SW 1271 (cell line): ENCODE measurements at regions not wholly inside any gene's neighbourhood (a gene's known extent, or its start where the extent isn't known, plus 50 kb on each side); places are given as distances from the start of the nearest gene placed in this dataset.
"Not testable (repeated sequence)": the region's sequence is repeated elsewhere in the genome, so short reads cannot be mapped to it uniquely, and the experiment has no call there.

Experiments used
- DNase-seq, 2 experiments: peaks; one replicate each; lab custom pipeline; 2025; lab: John Stamatoyannopoulos, UW

DNA sequence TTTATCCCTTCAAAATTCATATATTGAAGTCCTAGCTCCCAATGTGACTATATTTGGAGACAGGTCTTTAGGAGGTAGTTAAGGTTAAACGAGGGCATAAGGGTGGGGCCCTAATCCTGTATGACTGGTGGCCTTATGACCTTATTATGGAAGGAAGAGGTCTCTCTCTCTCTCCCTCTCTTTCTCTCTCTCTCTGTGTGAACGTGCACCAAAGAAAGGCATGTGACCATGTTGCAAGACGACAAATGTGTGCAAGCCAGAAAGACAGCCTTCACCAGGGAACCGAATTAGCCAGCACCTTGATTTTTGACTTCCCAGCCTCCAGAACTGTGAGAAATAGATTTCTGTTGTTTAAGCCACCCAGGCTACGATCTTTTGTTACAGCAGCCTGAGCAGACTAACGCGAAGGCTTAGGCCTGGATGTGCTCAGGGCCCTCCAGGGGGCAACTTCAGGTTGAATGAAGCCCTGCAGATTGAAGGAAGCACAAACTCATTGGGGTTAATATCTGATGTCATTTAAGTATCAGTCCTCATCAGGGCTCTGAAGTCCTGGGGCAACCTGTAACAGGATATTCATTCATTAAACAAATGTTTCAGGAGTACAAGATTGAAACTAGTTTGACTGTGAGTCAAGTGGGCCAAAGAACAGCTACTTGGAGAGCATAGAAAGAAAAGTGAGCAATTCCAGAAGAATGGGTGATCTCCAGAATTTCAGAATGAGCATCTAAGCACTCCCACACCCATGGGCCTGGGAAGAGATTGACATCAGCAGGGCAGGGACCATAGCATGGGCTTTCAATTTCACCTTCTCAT is 157.4 kb upstream of the TNFAIP3 start:
- no peak for DNase-seq

DNA sequence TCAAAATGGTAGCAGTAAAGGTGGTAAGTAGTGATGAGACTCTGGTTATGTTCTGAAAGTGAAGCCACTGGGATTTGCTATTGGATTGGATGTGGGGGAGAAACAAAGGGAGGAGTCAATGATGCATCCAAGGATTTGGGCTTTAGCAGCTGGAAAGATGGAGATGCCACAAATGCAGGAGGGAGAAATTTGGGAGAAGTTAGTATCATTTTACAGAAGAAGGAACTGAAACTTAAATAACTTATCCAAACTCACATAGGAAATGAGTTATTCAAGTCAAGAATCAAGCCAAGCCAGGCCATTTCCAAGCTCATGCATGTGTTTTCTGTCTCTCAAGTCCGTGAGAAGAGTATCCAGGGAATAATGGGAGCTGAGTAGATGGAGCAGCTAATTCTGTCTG is 155.1 kb upstream of the TNFAIP3 start:
- no peak for DNase-seq

DNA sequence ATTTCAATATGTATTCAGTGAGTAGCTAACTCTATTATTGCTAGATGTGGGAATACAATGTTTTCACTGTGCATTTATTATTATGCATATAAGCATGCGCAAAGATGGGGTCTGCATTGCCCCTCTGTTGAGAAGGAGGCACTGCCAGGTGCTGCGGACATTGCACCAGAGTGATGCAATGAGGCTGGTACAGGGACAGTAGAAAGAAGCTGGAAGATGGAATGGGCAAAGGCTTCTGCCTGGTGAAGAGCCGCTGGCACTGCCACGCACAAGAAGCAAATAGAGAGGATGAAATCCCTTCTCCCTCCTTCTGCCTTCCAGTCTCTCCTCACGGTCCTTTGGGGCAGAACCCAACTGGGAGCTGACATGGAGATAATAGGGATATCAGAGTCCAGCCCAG is 154.5 kb upstream of the TNFAIP3 start:
- DNase-seq, result no peak

DNA sequence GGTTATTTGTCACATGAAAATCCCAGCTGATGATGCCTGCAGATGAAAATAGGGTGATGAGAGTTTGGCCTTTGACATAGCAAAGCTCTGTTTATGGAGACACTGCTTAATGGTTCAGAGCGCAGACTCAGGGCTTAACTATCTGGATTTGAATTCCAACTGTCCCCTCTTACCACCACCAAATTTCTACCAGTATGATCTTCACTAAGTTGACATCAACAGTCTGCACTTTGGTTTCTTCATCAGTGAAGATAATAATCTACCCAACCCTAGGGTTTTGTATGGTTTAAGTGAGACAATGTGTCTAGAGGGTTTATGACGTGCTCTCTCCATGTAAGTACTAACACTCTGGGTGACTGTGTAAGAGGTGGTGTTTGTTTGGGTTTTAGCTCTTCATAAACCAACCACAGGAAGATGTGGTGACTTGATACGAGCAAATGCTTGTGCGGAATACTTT is 151.4 kb upstream of the TNFAIP3 start:
- DNase-seq, result no peak

DNA sequence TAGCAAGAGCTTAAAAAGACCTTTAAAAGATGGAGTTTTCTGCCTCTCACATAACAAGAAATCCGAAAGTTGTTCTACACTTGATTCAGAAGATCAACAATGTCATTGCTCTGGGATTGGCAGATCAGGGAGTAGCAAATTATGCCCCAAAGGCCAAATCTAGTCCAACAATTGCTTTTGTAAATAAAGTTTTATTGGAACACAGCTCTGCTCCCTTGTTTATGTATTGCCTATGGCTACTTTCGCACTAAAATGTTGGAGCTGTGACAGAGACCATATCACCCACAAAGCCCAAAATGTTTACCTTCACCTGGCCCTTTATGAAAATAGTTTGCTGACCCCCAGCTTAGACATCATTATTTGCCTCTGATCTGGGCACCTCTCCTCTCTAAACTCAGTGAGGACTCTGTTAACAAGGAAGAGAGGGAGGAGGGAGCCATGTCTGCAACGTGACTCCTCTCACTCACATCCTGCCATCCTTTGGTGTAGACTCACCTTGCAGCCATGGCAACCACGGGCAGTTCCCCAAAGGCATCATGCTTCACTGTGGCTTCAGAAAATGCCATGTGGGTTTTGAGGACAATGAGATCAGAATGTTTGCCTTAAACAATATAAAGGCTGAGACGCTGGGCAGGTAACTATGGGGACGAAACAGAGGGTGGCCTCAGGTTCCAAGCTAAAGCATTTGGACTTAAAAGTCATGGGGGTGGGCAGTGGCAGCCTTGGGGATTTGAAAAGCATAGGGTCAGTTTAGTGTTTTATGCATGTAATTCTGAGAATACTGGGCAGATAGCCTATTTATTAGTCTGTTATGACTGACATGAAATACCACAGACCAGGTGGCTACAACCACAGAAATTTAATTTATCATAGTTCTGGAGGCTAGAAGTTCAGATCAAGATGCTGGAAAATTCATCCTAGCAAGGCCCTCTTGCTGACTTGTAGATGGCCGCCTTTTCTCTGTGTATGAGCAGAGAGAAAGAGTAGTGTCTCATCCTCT is 149.7 kb upstream of the TNFAIP3 start:
- no peak for DNase-seq

DNA sequence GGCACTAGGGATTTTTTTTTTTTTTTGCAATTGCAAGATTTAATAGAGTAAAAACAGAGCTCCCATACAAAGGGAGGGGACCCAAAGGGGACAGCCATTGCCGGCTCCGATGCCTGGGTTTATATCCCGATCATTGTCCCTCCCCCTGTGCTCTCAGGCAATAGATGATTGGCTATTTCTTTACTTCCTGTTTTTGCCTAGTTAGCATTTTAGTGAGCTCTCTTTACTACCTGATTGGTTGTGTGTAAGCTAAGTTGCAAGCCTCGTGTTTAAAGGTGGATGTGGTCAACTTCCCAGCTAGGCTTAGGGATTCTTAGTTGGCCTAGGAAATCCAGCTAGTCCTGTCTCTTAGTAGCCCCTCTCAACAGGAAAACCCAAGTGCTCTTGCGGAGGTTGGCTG is 148.2 kb upstream of the TNFAIP3 start:
- not testable (repeated sequence) for DNase-seq

DNA sequence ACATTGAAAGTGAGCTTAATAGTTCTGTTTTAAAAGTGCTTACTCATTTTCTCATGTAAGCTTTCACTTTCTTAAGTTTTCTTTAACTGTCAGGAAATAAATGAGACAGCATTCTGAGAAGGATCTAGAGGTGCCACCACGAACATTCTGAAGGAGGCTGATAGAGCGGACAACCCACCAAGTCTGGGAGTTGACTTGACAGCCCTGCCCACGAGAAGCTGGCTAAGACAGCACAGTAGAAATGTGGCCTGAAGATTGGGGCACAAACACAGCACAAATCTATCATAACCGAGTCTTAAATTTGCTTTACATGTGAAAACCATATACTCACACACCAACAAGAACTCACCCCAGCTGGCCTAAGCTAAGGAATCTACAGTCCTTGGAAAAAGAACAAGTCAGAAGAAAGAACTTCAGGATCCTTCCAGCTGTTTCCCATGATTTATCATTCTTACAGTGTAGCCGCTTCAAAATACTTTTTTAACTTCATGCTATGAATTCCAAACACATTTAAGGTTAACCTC is 144.2 kb upstream of the TNFAIP3 start:
- no peak for DNase-seq

DNA sequence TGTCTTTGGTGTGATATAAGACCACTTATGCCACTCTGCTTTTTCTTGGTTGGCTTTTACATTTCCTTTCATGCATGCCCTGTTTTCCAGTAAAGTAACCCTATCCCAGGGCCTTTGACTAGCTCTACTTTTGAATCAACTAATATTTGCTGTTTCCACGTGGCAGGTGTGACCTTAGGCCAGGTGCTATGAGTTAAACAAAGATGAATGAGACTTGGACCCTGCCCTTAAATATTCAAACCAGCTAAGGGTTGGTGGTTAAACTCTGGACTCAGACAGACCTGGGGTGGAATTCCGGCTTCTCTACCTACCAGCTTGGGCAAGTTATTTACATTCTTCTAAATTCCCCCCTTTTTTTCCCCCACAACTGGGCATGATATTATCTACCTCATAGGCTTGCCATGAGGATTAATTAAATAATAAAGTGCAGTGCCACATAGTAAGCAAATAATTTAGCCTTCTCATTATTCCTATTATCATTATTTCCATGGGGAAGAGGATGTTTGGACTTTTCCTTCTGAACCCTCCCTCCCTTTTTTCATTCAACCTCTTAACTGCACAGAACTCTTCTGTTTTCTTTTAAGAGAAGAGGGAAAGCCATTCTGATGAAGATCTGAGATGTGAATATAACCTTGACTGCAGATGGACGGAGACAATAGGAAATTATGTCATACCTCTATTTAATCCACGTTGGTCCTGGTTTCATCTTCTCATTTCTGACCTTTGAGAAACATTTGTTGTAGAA is 143.6 kb upstream of the TNFAIP3 start:
- no peak for DNase-seq

DNA sequence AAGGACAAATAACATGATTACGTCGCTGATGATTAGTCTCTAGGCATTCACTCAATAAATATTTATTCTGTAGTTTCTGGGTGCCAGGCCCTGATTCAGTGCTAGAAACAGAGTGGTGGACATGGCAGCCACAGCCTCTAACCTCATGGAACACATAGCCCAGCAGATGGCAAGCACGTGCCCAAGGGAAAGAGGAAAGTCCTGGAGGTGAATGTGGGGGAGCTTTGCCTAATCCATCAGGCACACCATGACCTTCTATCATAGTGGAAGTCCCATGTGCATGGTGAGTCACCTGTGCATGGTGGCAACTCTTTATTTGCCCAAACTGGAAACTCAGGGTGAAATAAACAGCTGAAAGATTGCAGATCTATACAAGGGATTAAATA is 143.0 kb upstream of the TNFAIP3 start:
- no peak for DNase-seq

DNA sequence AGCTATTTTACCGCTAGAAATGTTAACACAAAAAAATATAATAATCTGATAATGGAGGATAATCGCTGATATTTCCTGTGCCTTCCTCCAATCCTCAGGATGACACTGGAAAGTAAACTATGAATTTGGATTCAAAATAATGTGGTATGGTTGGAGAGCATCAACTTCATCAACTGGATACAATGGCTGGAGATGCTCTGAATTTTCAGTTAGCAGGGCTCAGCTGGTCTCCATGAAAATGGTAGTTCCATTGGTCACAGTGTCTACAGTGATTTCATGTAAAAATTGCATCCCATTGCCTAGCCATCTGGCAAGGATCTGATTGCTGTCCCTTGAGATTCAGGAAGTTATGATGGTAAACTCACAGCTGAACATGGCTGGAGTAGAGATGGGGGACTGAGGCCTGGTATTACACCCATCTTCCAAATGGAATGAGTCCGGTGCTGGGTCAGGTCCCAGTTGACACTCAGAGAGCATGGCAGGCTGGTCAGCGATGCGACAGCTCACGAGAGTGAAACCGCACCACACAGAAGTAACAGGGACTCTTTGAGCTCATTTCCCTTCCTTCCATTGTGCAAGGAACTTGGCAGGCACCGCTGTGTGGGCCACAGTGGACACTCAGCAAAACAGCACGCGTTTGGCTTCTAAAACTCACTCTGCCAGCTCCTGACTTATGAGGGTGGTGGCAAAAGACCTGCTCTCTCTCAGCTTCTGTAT is 142.4 kb upstream of the TNFAIP3 start:
- no peak for DNase-seq

DNA sequence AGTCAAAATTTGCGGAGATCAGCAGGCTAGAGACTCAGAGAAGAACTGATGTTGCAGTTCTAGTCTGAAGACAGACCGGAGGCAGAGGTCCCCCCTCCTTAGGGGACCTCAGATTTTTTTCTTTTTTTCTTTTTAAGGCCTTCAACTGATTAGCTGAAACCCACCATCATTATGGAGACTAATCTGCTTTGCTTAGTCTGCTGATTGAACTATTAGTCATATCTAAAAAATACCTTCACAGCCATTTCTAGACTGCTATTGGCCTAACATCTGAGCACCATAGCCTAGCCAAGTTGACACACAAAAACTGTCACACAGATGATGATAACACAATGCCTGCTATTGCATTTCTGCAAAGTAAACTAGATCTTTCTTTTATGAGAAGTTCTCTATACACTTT is 141.1 kb upstream of the TNFAIP3 start:
- no peak for DNase-seq

DNA sequence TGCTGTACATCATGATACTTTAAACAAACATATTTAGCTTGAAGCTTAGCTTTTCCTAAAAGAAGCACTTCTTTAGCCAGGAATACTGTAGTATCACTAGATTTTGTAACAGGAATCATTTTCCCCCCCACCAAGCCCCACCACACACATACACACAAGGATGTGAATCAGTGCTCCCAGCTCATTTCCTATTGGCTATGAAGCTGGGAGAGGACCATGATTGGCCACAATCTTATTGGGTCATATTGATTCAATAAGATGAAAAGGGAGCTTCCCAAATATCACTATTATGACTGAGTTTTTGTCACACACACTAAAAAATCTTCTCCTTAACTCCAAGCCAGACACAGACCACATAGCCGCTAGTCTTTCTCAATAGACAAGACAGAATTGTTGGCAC is 140.5 kb upstream of the TNFAIP3 start:
- DNase-seq, result no peak

DNA sequence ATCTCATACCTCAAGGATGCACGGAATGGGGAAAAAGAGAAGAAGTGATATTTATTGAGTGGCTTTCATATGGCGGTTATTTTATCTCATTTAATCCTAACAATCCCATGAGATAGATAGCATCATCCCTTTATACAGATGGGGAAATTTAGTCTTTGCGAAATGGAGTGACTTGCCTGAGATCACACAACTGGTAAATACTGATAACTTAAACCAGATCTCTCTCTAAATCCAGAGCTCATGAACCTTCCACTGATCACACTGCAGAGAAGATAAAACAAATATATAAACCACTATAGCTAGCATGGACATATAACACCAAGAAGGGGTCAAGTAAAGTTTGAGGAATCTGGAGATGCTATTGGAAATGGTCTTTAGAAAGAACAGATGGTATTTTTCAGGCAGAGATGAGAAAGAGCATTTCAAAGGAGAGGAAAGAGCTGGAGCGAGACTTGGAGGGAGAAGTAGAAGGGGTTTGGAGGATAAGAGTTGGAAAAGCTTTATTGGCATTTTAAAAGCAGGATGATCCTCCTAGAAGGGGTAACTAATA is 139.8 kb upstream of the TNFAIP3 start:
- DNase-seq, result no peak

DNA sequence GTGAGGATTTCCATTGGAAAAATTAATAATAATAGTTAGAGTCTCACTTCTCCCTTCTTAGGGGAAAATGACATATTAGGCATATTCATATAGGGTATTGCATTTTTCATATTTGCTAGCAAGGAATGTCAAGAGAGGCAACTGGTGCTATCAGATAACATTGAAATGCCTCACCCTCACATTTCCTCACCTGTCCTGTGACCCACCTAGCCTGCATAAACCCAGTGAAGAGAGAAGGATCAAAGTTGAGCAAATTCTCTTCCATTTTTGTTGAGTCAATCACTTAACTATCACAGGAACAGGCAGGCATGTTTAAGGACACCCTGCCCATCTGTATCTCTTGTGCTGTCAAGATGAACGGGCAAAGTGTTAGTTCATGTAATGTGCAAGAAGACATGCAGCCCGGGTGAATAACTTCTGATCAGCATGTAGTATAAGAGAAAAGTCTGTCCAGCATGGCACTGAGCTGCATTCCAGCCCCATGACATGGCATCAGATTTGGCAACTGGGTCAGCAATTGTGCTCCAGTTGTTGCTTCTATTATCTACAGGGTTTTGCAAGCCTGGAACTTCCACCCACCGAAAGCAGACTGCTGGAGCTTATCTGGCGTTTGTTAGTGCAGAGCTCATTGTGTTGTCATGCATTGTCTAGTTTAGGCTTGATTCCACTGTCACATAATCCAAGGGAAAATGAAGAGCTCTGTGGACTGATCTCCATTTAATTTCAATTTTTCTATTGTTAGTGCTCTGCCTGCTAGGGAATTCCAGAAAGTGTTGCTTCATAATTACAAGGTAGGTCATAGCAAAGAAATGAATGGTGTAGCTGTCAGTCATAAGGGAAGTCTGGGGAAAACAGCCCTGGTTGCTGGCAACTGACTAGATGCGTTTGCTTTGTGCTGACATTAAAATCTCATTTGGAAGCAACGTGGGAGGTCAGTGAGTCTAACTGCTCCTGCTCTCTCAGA is 138.4 kb upstream of the TNFAIP3 start:
- no peak for DNase-seq

DNA sequence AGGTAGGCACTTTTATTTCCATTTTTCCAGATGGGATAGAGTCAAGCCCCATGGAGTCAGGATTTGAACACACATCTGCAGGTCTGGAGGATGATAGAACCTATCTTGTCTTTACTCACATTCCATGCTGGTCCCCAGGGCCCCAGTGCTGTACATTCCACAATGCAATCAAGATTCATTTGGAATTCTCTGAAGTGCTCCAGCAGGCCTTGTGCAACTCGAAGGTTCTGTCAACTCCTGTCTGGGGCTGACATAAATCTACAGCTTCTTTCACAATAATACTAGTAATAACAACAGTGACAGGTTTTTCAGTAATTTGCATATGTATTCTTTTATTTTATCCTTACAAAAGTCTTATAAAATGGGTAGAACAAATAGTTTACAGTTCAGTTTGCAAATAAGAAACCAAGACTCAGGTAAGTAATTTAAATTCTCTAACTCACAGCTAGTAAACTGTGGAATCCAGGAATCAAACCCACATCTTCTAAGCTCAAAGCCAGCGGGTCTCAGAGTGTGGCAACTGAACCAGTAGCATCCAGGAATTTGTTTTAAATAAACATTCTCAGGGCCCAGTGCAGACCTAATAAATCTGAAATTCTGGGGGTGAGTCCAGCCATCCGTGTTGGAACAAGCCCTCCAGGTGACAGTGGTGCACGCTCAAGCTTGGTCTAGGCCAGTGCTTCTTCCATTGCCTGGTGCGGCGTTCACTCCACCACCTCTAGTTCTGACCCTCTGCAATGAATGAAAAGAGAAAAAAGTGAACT is 137.0 kb upstream of the TNFAIP3 start:
- no peak for DNase-seq

DNA sequence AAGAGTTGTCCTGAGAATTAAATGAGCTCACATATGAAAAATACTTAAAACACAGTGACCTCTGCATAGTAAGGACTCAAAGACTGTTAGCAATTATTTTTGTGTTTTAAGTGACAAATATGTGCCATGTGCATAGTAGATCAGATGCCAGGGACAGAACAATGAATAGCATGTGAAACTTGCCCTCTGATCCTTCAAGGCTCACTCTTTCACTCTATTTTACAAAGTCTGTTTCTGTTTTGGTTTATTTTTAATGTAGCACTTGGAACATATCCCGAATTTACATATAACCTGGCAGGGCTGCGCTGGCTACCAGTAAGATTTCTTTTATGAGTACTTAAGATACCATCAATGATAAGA is 135.5 kb upstream of the TNFAIP3 start:
- DNase-seq, result no peak

DNA sequence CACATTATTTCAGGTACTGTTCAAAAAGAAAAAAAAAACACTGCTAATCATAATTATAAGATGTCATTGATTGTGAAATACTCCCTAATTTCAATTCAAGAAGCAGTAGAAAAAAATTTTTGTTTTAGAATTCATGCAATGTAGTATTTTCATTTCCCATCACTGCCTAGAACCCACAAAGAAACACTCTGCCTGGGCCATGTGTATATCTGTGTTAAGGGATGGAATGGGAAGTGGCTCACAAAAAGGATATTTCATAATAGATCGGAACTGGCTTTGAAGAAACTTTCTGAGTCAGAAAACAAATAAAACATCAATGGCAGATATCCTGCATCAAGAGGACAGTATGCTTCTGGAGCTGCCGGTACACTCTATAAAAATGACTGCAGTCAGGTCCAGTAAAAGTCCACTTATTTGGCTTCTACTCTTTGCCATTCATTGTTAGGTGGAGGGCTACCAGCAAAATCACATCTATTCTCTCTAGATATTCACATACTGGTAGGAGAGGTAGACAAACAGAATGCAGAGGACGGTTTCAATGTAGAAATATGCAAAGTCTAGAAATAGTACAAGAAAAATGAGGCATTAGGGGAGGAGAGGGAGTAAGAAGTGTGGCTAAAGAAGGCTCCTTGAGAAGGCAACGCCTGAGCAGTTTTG is 135.0 kb upstream of the TNFAIP3 start:
- no peak for DNase-seq

DNA sequence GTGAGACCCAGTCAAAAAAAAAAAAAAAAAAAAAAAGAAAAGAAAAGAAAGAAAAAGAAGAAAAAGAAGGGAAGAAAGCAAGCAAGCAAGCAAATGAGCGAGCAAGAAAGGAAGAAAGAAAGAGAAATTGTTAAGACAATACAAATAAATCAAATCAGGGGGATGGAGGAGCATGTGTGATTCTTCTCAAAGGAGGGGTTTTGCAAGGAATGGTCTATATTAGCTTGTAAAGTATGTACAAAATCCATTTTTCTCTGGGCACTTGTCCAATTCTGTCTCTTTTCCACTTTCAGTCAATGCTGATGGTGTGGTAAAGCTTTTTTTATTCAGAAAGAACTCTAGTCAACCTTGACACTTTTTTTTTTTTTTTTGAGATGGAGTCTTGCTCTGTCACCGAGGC is 133.7 kb upstream of the TNFAIP3 start:
- DNase-seq, result no peak
